H9 (cell line): ENCODE measurements at regions not wholly inside any gene's neighbourhood (a gene's known extent, or its start where the extent isn't known, plus 50 kb on each side); places are given as distances from the start of the nearest gene placed in this dataset.

ENCODE experiments used
- DNase-seq: peaks from one replicate; pipeline ENCODE4 v3.0.0-alpha.2; 2017
- H2AFZ ChIP-seq: one replicate; pipeline ENCODE4 v1.6.1; 2013; ENCODE audit warnings: mild to moderate bottlenecking, low read length, control low read depth, moderate library complexity
- H2AK5ac ChIP-seq: 2 replicates; pipeline ENCODE4 v1.6.1; 2013; ENCODE audit warnings: low read length, control low read depth, mixed read lengths; ENCODE audit not compliant: insufficient read length
- H2BK120ac ChIP-seq: one replicate; pipeline ENCODE4 v1.6.1; 2013; ENCODE audit warnings: low read depth, mild to moderate bottlenecking, low read length, control low read depth, inconsistent platforms; ENCODE audit not compliant: poor library complexity, severe bottlenecking
- H2BK12ac ChIP-seq: 2 replicates; pipeline ENCODE4 v1.6.1; 2013; ENCODE audit warnings: low read length, control low read depth, mixed read lengths, low read depth; ENCODE audit not compliant: insufficient read length
- H2BK15ac ChIP-seq: 2 replicates; pipeline ENCODE4 v1.6.1; 2013; ENCODE audit warnings: low read depth, low read length, control low read depth
- H2BK20ac ChIP-seq: one replicate; pipeline ENCODE4 v1.6.1; 2013; ENCODE audit warnings: low read depth, mild to moderate bottlenecking, low read length, control low read depth, inconsistent platforms; ENCODE audit not compliant: poor library complexity, severe bottlenecking
- H2BK5ac ChIP-seq: 2 replicates; pipeline ENCODE4 v1.6.1; 2013; ENCODE audit warnings: low read length, control low read depth, mixed read lengths; ENCODE audit not compliant: insufficient read length
- H3K14ac ChIP-seq: 2 replicates; pipeline ENCODE4 v1.6.1; 2013; ENCODE audit warnings: low read length, control low read depth; ENCODE audit not compliant: insufficient read depth
- H3K18ac ChIP-seq: 2 replicates; pipeline ENCODE4 v1.6.1; 2013; ENCODE audit warnings: low read depth, mild to moderate bottlenecking, mixed read lengths, low read length, control low read depth; ENCODE audit not compliant: insufficient read length
- H3K23ac ChIP-seq: 2 replicates; pipeline ENCODE4 v1.6.1; 2013; ENCODE audit warnings: low read length, control low read depth, mixed read lengths, low read depth; ENCODE audit not compliant: insufficient read length
- H3K23me2 ChIP-seq: 2 replicates; pipeline ENCODE4 v1.6.1; 2013; ENCODE audit warnings: low read depth, mild to moderate bottlenecking, mixed read lengths, low read length, control low read depth; ENCODE audit not compliant: insufficient read length, poor library complexity, severe bottlenecking
- H3K27ac ChIP-seq: 2 replicates; pipeline ENCODE4 v1.5.1; 2013; ENCODE audit warnings: low read length, control low read depth, mixed read lengths, low read depth; ENCODE audit not compliant: insufficient read length
- H3K27me3 ChIP-seq: 2 replicates; pipeline ENCODE4 v1.6.1; 2013; ENCODE audit warnings: low read length, control low read depth, inconsistent platforms; ENCODE audit not compliant: insufficient read depth
- H3K4ac ChIP-seq: 2 replicates; pipeline ENCODE4 v1.6.1; 2013; ENCODE audit warnings: low read depth, mild to moderate bottlenecking, control low read depth, inconsistent platforms, low read length, moderate library complexity
- H3K4me1 ChIP-seq: 2 replicates; pipeline ENCODE4 v1.6.1; 2013; ENCODE audit warnings: low read length, control low read depth, inconsistent platforms; ENCODE audit not compliant: insufficient read depth
- H3K4me2 ChIP-seq: 2 replicates; pipeline ENCODE4 v1.6.1; 2013; ENCODE audit warnings: low read length, control low read depth, mixed read lengths; ENCODE audit not compliant: insufficient read length, insufficient read depth
- H3K56ac ChIP-seq: 2 replicates; pipeline ENCODE4 v1.6.1; 2013; ENCODE audit warnings: low read depth, mild to moderate bottlenecking, mixed read lengths, low read length, control low read depth; ENCODE audit not compliant: insufficient read length
- H3K79me1 ChIP-seq: 2 replicates; pipeline ENCODE4 v1.6.1; 2013; ENCODE audit warnings: low read depth, mild to moderate bottlenecking, moderate library complexity, low read length, control low read depth, inconsistent platforms; ENCODE audit not compliant: insufficient read depth, poor library complexity, severe bottlenecking
- H3K79me2 ChIP-seq: 2 replicates; pipeline ENCODE4 v1.6.1; 2013; ENCODE audit warnings: low read length, control low read depth, inconsistent platforms; ENCODE audit not compliant: insufficient read depth
- H3K9ac ChIP-seq: 2 replicates; pipeline ENCODE4 v1.6.1; 2013; ENCODE audit warnings: low read length, control low read depth, mixed read lengths; ENCODE audit not compliant: insufficient read length; ENCODE audit errors: extremely low read depth
- H3K9me3 ChIP-seq: one replicate; pipeline ENCODE4 v1.6.1; 2013; ENCODE audit warnings: low read depth, low read length, inconsistent platforms; ENCODE audit not compliant: control insufficient read depth
- H3T11ph ChIP-seq: one replicate; pipeline ENCODE4 v1.6.1; 2013; ENCODE audit warnings: mild to moderate bottlenecking, low read length, control low read depth, inconsistent platforms
- H4K20me1 ChIP-seq: one replicate; pipeline ENCODE4 v1.6.1; 2013; ENCODE audit not compliant: control insufficient read depth, insufficient read length, insufficient read depth
- H4K5ac ChIP-seq: 2 replicates; pipeline ENCODE4 v1.6.1; 2013; ENCODE audit warnings: low read depth, mild to moderate bottlenecking, mixed read lengths, low read length, control low read depth; ENCODE audit not compliant: insufficient read length
- H4K8ac ChIP-seq: replicated peaks from 2 replicates; pipeline ENCODE4 v1.6.1; 2013; ENCODE audit warnings: low read length, control low read depth, mixed read lengths, low read depth; ENCODE audit not compliant: insufficient read length
- H4K91ac ChIP-seq: 2 replicates; pipeline ENCODE4 v1.6.1; 2013; ENCODE audit warnings: low read depth, mild to moderate bottlenecking, moderate library complexity, mixed read lengths, low read length, control low read depth; ENCODE audit not compliant: insufficient read length
- H3K27ac Mint-ChIP-seq, 3 experiments: 2 replicates in 2 of 3; 3 replicates in 1 of 3; pipeline ENCODE4 v1.8.0; 2020 to 2021; ENCODE audit warnings: mixed read lengths in 3 of 3, mild to moderate bottlenecking in 1 of 3, moderate library complexity in 1 of 3
- H3K27me3 Mint-ChIP-seq: 2 replicates; pipeline ENCODE4 v1.8.0; 2021; ENCODE audit warnings: low read depth, mild to moderate bottlenecking, moderate library complexity, mixed read lengths
- H3K36me3 Mint-ChIP-seq, 3 experiments: 2 replicates in 2 of 3; 3 replicates in 1 of 3; pipeline ENCODE4 v1.8.0; 2020 to 2021; ENCODE audit warnings: low read depth in 3 of 3, mixed read lengths in 3 of 3; ENCODE audit not compliant: insufficient read depth in 1 of 3
- H3K4me1 Mint-ChIP-seq, 2 experiments: 2 replicates each; pipeline ENCODE4 v1.8.0; 2020; ENCODE audit warnings: mixed read lengths in 2 of 2
- H3K4me3 Mint-ChIP-seq, 2 experiments: 2 replicates in 1 of 2; 3 replicates in 1 of 2; pipeline ENCODE4 v1.8.0; 2020 to 2021; ENCODE audit warnings: mild to moderate bottlenecking in 2 of 2, mixed read lengths in 2 of 2, moderate library complexity in 1 of 2
- H3K9me3 Mint-ChIP-seq, 2 experiments: 2 replicates in 1 of 2; 3 replicates in 1 of 2; pipeline ENCODE4 v1.8.0; 2020; ENCODE audit warnings: mild to moderate bottlenecking in 2 of 2, mixed read lengths in 2 of 2, moderate library complexity in 1 of 2
- CTCF ChIP-seq: fragments of 200-600 bp; sonication (generic); conservative IDR thresholded peaks from 3 replicates; pipeline ENCODE4 v1.8.0; 2021; ENCODE audit warnings: antibody characterized with exemption, mild to moderate bottlenecking
- WGBS: extraction: QIAGEN DNeasy Blood & Tissue Kit; methylation state at CpG from one replicate; pipeline ENCODE4 v1.1.7; 2013; ENCODE audit warnings: missing lambda C conversion rate, low lambda C conversion rate, mixed read lengths; ENCODE audit not compliant: insufficient read length; ENCODE audit errors: extremely low coverage; 5-methylcytosine and 5-hydroxymethylcytosine counted together

GRCh38 chr5:24849210-24849609, 204.4 kb upstream of the CDH10 start:
- H4K8ac ChIP-seq = no peak overlapping the region
- Mint-ChIP-seq H3K27me3 (no peaks in the 10 kb centered on the region), H3K36me3 (peaks cover 0 to 8% (median 0%) of the 10 kb centered on the region in 3 experiments; a peak in 3 of 7 replicates), H3K4me1 (peaks cover 10 to 11% of the 10 kb centered on the region in 2 experiments), H3K9me3 (0 out of 5 replicates have a peak, but pooled peaks cover 0 to 4% of the 10 kb centered on the region in 2 experiments), H3K4me3 (no peak overlapping the region; a peak in 1 of 5 replicates), H3K27ac (no peak overlapping the region)
- H3T11ph ChIP-seq = no peak overlapping the region
- no peak overlapping the region for H2AK5ac ChIP-seq
- no CpG with 5 or more reads among the region's 1 CpG for WGBS
- no peak overlapping the region for H3K14ac ChIP-seq
- no peak overlapping the region for H2BK12ac ChIP-seq
- no peak overlapping the region for H4K91ac ChIP-seq
- no peaks in the 10 kb centered on the region for H3K79me1 ChIP-seq
- H3K4me2 ChIP-seq = no peak overlapping the region
- H3K4me1 ChIP-seq = peaks cover 7% of the 10 kb centered on the region
- H3K9me3 ChIP-seq = no peaks in the 10 kb centered on the region
- DNase-seq = no peak
- no peak for TF ChIP-seq CTCF
- H2AFZ ChIP-seq = no peak overlapping the region
- no peak overlapping the region for H3K4ac ChIP-seq
- H3K79me2 ChIP-seq = no peaks in the 10 kb centered on the region
- no peak overlapping the region for H3K18ac ChIP-seq
- H2BK15ac ChIP-seq = no peak overlapping the region
- no peak overlapping the region for H2BK120ac ChIP-seq
- no peaks in the 10 kb centered on the region for H3K27me3 ChIP-seq
- no peak overlapping the region for H2BK20ac ChIP-seq
- H3K27ac ChIP-seq = no peak overlapping the region
- no peaks in the 10 kb centered on the region for H4K20me1 ChIP-seq
- H3K23me2 ChIP-seq = no peaks in the 10 kb centered on the region
- H3K23ac ChIP-seq = no peak overlapping the region
- H4K5ac ChIP-seq = no peak overlapping the region
- no peak overlapping the region for H3K56ac ChIP-seq
- no peak overlapping the region for H2BK5ac ChIP-seq
- H3K9ac ChIP-seq = no peak overlapping the region
